B cell (primary cell): ENCODE measurements at regions not wholly inside any gene's neighbourhood (a gene's known extent, or its start where the extent isn't known, plus 50 kb on each side); places are given as distances from the start of the nearest gene placed in this dataset.

ENCODE experiments used
- ATAC-seq: fragments of 200-7000 bp; cut with Tn5 transposase; one replicate; pipeline ENCODE4 v1.10.0; 2021; ENCODE audit warnings: low read depth, mild to moderate bottlenecking, moderate number of reproducible peaks, moderate library complexity
- CTCF ChIA-PET: fragments of 350-600 bp; sonication (Branson Sonifier 250); formaldehyde crosslinking; loops from one replicate; lab custom pipeline; 2021; ENCODE audit warnings: antibody characterized with exemption, inconsistent platforms; lab: Charles Lee
- POLR2A ChIA-PET: fragments of 350-600 bp; sonication (Branson Sonifier 250); formaldehyde crosslinking; loops from one replicate; lab custom pipeline; 2021; ENCODE audit warnings: antibody characterized with exemption; lab: Charles Lee
- DNase-seq: peaks from one replicate; pipeline ENCODE4 v3.0.0; 2013
- H2AFZ ChIP-seq: 2 replicates; pipeline ENCODE4 v1.6.1; 2012; ENCODE audit warnings: mild to moderate bottlenecking, low read depth, low read length; ENCODE audit not compliant: insufficient read depth, poor library complexity, severe bottlenecking
- H3K27ac ChIP-seq, 2 donors: 1 replicate in 1 of 2; 2 replicates in 1 of 2; pipeline ENCODE4 v1.5.1; 2012 to 2013; ENCODE audit warnings: low read length in 2 of 2, mild to moderate bottlenecking in 2 of 2, moderate library complexity in 1 of 2
- H3K27me3 ChIP-seq, 4 experiments: fragments of 200-600 bp in 1 of 4; sonication (generic) in 1 of 4; replicated peaks in 1 of 4; 1 replicate in 2 of 4; 2 replicates in 2 of 4; pipeline versions ENCODE4 v1.6.1 to v1.7.0; 2013 to 2016; ENCODE audit warnings: low read length in 3 of 4, mild to moderate bottlenecking in 2 of 4, mixed read lengths in 1 of 4, moderate library complexity in 1 of 4; ENCODE audit not compliant: insufficient read depth in 4 of 4, control insufficient read depth in 3 of 4; ENCODE audit errors: control extremely low read depth in 1 of 4
- H3K36me3 ChIP-seq, 2 experiments: replicated peaks in 1 of 2; 1 replicate in 1 of 2; 2 replicates in 1 of 2; pipeline versions ENCODE4 v1.6.1 to v1.7.1; 2013; ENCODE audit warnings: low read length in 1 of 2; ENCODE audit not compliant: insufficient read depth in 2 of 2, control insufficient read depth in 1 of 2; ENCODE audit errors: control extremely low read depth in 1 of 2, extremely low read depth in 1 of 2
- H3K4me1 ChIP-seq, 2 donors: fragments of 200-600 bp in 1 of 2; sonication (generic) in 1 of 2; 1 replicate in 1 of 2; 2 replicates in 1 of 2; pipeline versions ENCODE4 v1.5.1 to v1.6.1; 2013 to 2017; ENCODE audit warnings: low read length in 2 of 2; ENCODE audit not compliant: control insufficient read depth in 2 of 2, insufficient read depth in 2 of 2
- H3K4me2 ChIP-seq: replicated peaks from 2 replicates; pipeline ENCODE3; 2012; ENCODE audit warnings: mild to moderate bottlenecking, low read depth, low read length; ENCODE audit not compliant: poor library complexity, severe bottlenecking
- H3K4me3 ChIP-seq, 5 experiments: fragments of 200-600 bp in 1 of 5; sonication (generic) in 1 of 5; 1 replicate in 3 of 5; 2 replicates in 2 of 5; pipeline versions ENCODE4 v1.5.1 to v1.7.0; 2011 to 2016; ENCODE audit warnings: low read length in 4 of 5, mild to moderate bottlenecking in 4 of 5, low read depth in 2 of 5, control low read depth in 1 of 5, moderate library complexity in 1 of 5; ENCODE audit not compliant: insufficient read depth in 1 of 5; ENCODE audit errors: control extremely low read depth in 1 of 5, extremely low read depth in 1 of 5
- H3K79me2 ChIP-seq: fragments of 200-600 bp; sonication (generic); one replicate; pipeline ENCODE4 v1.6.0; 2016; ENCODE audit warnings: low read length; ENCODE audit not compliant: control insufficient read depth, insufficient read depth
- H3K9ac ChIP-seq: fragments of 200-600 bp; sonication (generic); 2 replicates; pipeline ENCODE4 v1.6.1; 2017; ENCODE audit warnings: mild to moderate bottlenecking, low read length, moderate library complexity
- H3K9me3 ChIP-seq, 3 donors: one replicate each; pipeline versions ENCODE4 v1.6.1 to v1.7.1; 2013; ENCODE audit warnings: low read length in 2 of 3; ENCODE audit not compliant: control insufficient read depth in 2 of 3, insufficient read depth in 1 of 3; ENCODE audit errors: control extremely low read depth in 1 of 3
- H4K20me1 ChIP-seq: 2 replicates; pipeline ENCODE4 v1.6.0; 2012; ENCODE audit warnings: mild to moderate bottlenecking, low read length; ENCODE audit not compliant: insufficient read depth, control insufficient read depth, poor library complexity, severe bottlenecking
- H3K27ac Mint-ChIP-seq: one replicate; pipeline ENCODE4 v1.8.0; 2021; ENCODE audit warnings: mixed read lengths
- H3K27me3 Mint-ChIP-seq: one replicate; pipeline ENCODE4 v1.8.0; 2021; ENCODE audit warnings: mixed read lengths
- H3K4me1 Mint-ChIP-seq: one replicate; pipeline ENCODE4 v1.8.0; 2021; ENCODE audit warnings: mixed read lengths
- H3K4me3 Mint-ChIP-seq: one replicate; pipeline ENCODE4 v1.8.0; 2021; ENCODE audit warnings: mixed read lengths
- H3K9me3 Mint-ChIP-seq: one replicate; pipeline ENCODE4 v1.8.0; 2022; ENCODE audit warnings: mixed read lengths; ENCODE audit not compliant: insufficient read depth
- CTCF ChIP-seq: fragments of 200-600 bp; IDR thresholded peaks from one replicate; pipeline ENCODE4 v1.8.0; 2022; ENCODE audit warnings: antibody characterized with exemption, mild to moderate bottlenecking
- EZH2 ChIP-seq: IDR thresholded peaks from 2 replicates; pipeline ENCODE4 v1.6.1; 2012; ENCODE audit warnings: borderline replicate concordance, low read depth, mild to moderate bottlenecking, moderate library complexity, low read length; ENCODE audit not compliant: insufficient read depth, poor library complexity, severe bottlenecking
- WGBS: methylation state at CpG from one replicate; pipeline ENCODE4 v1.1.5; 2013; ENCODE audit warnings: missing lambda C conversion rate; ENCODE audit not compliant: insufficient coverage; 5-methylcytosine and 5-hydroxymethylcytosine counted together
- intact Hi-C: fragments of 100-400 bp; cut with micrococcal nuclease; formaldehyde crosslinking; loops from one replicate; pipeline ENCODE4 v1.10.0; 2022

GRCh38 chr2:18648161-18648560 lies 58.8 kb upstream of the NT5C1B start:
- Histone ChIP-seq H2AFZ (no peak overlapping the region), H3K4me2 (no peak overlapping the region), H3K27me3 (no peaks in the 10 kb centered on the region), H3K27ac (no peak overlapping the region), H3K9ac (no peak overlapping the region), H3K9me3 (peaks cover 0 to 1% (median 0%) of the 10 kb centered on the region in 3 donors), H3K79me2 (no peaks in the 10 kb centered on the region), H4K20me1 (no peaks in the 10 kb centered on the region), H3K4me1 (no peaks in the 10 kb centered on the region), H3K36me3 (no peaks in the 10 kb centered on the region), H3K4me3 (no peak overlapping the region)
- H3K9me3 Mint-ChIP-seq, result peaks cover 2% of the 10 kb centered on the region
- no peak for DNase-seq
- no peaks in the 10 kb centered on the region for H3K27me3 Mint-ChIP-seq
- intact Hi-C loops, result no loop called here
- ChIA-PET POLR2A (no interaction called here), CTCF (no interaction called here)
- 92% methylated on average over 2 of the region's 3 CpGs for WGBS
- ATAC-seq, result no peak
- H3K27ac Mint-ChIP-seq, result no peak overlapping the region
- H3K4me3 Mint-ChIP-seq, result no peak overlapping the region
- no peaks in the 10 kb centered on the region for H3K4me1 Mint-ChIP-seq
- no peak for TF ChIP-seq EZH2
- no peak for TF ChIP-seq CTCF

- intact Hi-C loops, result no loop called here
- H3K4me3 Mint-ChIP-seq, result no peak overlapping the region
- CTCF ChIA-PET, result no interaction called here
Measured at GRCh38 chr2:18647731-18648130, 58.4 kb upstream of the NT5C1B start.

More at GRCh38 chr2:18647731-18648130, 58.4 kb upstream of the NT5C1B start:
- Histone ChIP-seq H3K27ac (no peak overlapping the region), H3K4me2 (no peak overlapping the region), H2AFZ (no peak overlapping the region), H3K27me3 (no peaks in the 10 kb centered on the region), H3K79me2 (no peaks in the 10 kb centered on the region), H3K4me3 (no peak overlapping the region), H3K9me3 (peaks cover 0 to 1% (median 0%) of the 10 kb centered on the region in 3 donors), H3K36me3 (no peaks in the 10 kb centered on the region), H3K4me1 (no peaks in the 10 kb centered on the region), H3K9ac (no peak overlapping the region), H4K20me1 (no peaks in the 10 kb centered on the region)
- no peak overlapping the region for H3K27ac Mint-ChIP-seq
- POLR2A ChIA-PET, result no interaction called here
- 100% methylated on average over 1 of the region's 1 CpG for WGBS
- ATAC-seq (no peak), DNase-seq (no peak)
- peaks cover 2% of the 10 kb centered on the region for H3K9me3 Mint-ChIP-seq
- H3K4me1 Mint-ChIP-seq, result no peaks in the 10 kb centered on the region
- no peaks in the 10 kb centered on the region for H3K27me3 Mint-ChIP-seq
- TF ChIP-seq EZH2 (no peak), CTCF (no peak)
